ENCODE measurements at regions not wholly inside any gene's neighbourhood (a gene's known extent, or its start where the extent isn't known, plus 50 kb on each side); places are given as distances from the start of the nearest gene placed in this dataset.

GRCh38 chr1:94593611-94594010, 52.1 kb upstream of the F3 start:
- TF ChIP-seq EZH2 (IDR thresholded peaks at IDR 0.05; ENCODE audit: low read length) = no peak
- TF ChIP-seq, protein P1, sequence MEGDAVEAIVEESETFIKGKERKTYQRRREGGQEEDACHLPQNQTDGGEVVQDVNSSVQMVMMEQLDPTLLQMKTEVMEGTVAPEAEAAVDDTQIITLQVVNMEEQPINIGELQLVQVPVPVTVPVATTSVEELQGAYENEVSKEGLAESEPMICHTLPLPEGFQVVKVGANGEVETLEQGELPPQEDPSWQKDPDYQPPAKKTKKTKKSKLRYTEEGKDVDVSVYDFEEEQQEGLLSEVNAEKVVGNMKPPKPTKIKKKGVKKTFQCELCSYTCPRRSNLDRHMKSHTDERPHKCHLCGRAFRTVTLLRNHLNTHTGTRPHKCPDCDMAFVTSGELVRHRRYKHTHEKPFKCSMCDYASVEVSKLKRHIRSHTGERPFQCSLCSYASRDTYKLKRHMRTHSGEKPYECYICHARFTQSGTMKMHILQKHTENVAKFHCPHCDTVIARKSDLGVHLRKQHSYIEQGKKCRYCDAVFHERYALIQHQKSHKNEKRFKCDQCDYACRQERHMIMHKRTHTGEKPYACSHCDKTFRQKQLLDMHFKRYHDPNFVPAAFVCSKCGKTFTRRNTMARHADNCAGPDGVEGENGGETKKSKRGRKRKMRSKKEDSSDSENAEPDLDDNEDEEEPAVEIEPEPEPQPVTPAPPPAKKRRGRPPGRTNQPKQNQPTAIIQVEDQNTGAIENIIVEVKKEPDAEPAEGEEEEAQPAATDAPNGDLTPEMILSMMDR (optimal IDR thresholded peaks at IDR 0.05 in 1 of 3, IDR thresholded peaks at IDR 0.05 in 1 of 3, conservative IDR thresholded peaks at IDR 0.05 in 1 of 3; ENCODE audit: extremely low read depth in 1 of 3, insufficient read depth in 2 of 3, low read length in 3 of 3) = no peak
